ENCODE measurements at regions not wholly inside any gene's neighbourhood (a gene's known extent, or its start where the extent isn't known, plus 50 kb on each side); places are given as distances from the start of the nearest gene placed in this dataset.

DNA sequence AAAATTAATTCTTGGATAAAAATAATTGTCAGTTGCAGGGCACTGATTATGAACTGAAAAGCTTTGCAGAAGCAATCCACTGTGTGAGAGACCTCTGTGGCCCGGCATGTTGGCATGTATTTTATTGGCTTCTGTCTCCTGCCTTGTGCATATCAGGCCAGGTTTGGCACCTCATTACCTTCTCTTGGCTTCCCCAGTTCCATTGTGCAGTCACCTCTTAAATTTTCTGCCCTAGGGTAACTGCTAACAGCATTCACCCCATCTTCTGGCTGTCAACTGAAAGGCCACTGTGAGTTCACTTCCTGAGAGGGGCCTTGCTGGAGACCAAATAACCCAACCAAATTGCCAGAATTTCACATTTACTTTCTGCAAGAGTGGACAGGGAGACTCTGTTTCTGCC is 92.7 kb upstream of the RARB start:
- TF ChIP-seq, protein P1, sequence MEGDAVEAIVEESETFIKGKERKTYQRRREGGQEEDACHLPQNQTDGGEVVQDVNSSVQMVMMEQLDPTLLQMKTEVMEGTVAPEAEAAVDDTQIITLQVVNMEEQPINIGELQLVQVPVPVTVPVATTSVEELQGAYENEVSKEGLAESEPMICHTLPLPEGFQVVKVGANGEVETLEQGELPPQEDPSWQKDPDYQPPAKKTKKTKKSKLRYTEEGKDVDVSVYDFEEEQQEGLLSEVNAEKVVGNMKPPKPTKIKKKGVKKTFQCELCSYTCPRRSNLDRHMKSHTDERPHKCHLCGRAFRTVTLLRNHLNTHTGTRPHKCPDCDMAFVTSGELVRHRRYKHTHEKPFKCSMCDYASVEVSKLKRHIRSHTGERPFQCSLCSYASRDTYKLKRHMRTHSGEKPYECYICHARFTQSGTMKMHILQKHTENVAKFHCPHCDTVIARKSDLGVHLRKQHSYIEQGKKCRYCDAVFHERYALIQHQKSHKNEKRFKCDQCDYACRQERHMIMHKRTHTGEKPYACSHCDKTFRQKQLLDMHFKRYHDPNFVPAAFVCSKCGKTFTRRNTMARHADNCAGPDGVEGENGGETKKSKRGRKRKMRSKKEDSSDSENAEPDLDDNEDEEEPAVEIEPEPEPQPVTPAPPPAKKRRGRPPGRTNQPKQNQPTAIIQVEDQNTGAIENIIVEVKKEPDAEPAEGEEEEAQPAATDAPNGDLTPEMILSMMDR (IDR thresholded peaks at IDR 0.05; ENCODE audit: insufficient read depth, low read length) = no peak
- TF ChIP-seq GABPA (IDR thresholded peaks at IDR 0.05; ENCODE audit: low read depth) = no peak
